Neuronal stem cell (in vitro differentiated cells): ENCODE measurements at regions not wholly inside any gene's neighbourhood (a gene's known extent, or its start where the extent isn't known, plus 50 kb on each side); places are given as distances from the start of the nearest gene placed in this dataset.

Experiments used
- DNase-seq: peaks from one replicate; pipeline ENCODE4 v3.0.0-alpha.2; 2013; ENCODE audit warnings: low spot score
- H2AFZ ChIP-seq: one replicate; pipeline ENCODE4 v1.6.1; 2013; ENCODE audit warnings: mild to moderate bottlenecking, low read length, inconsistent platforms
- H2AK5ac ChIP-seq: 2 replicates; pipeline ENCODE4 v1.6.1; 2013; ENCODE audit warnings: low read depth, mild to moderate bottlenecking, inconsistent platforms, low read length, moderate library complexity, mixed read lengths
- H2BK120ac ChIP-seq: 2 replicates; pipeline ENCODE4 v1.6.1; 2013; ENCODE audit warnings: low read depth, mild to moderate bottlenecking, inconsistent platforms, low read length, moderate library complexity, mixed read lengths
- H2BK12ac ChIP-seq: one replicate; pipeline ENCODE4 v1.6.1; 2013; ENCODE audit warnings: low read length, inconsistent platforms
- H2BK15ac ChIP-seq: 2 replicates; pipeline ENCODE4 v1.6.1; 2013; ENCODE audit warnings: mild to moderate bottlenecking, low read length, inconsistent platforms, mixed read lengths
- H2BK5ac ChIP-seq: one replicate; pipeline ENCODE4 v1.6.1; 2013; ENCODE audit warnings: inconsistent platforms, mild to moderate bottlenecking, low read length, moderate library complexity
- H3K14ac ChIP-seq: one replicate; pipeline ENCODE4 v1.6.1; 2013; ENCODE audit warnings: low read length, inconsistent platforms
- H3K18ac ChIP-seq: 2 replicates; pipeline ENCODE4 v1.6.1; 2013; ENCODE audit warnings: low read length, inconsistent platforms
- H3K23ac ChIP-seq: 2 replicates; pipeline ENCODE4 v1.6.1; 2013; ENCODE audit warnings: low read depth, mild to moderate bottlenecking, mixed read lengths, low read length, inconsistent platforms; ENCODE audit not compliant: poor library complexity
- H3K27ac ChIP-seq: replicated peaks from 3 replicates; pipeline ENCODE4 v1.5.1; 2013; ENCODE audit warnings: low read length, inconsistent platforms
- H3K27me3 ChIP-seq, 3 experiments: 2 replicates each; pipeline ENCODE4 v1.6.1; 2013; ENCODE audit warnings: low read length in 3 of 3, mild to moderate bottlenecking in 2 of 3, inconsistent platforms in 1 of 3, low read depth in 1 of 3, mixed read lengths in 1 of 3, moderate library complexity in 1 of 3; ENCODE audit not compliant: control insufficient read depth in 3 of 3, insufficient read depth in 3 of 3
- H3K36me3 ChIP-seq, 2 donors: replicated peaks in 1 of 2; 2 replicates each; pipeline ENCODE4 v1.6.1; 2013; ENCODE audit warnings: low read length in 2 of 2; ENCODE audit not compliant: control insufficient read depth in 2 of 2, insufficient read depth in 2 of 2
- H3K4ac ChIP-seq: 2 replicates; pipeline ENCODE4 v1.6.1; 2013; ENCODE audit warnings: inconsistent platforms, mild to moderate bottlenecking, low read length, moderate library complexity
- H3K4me1 ChIP-seq, 2 donors: 1 replicate in 1 of 2; 2 replicates in 1 of 2; pipeline ENCODE4 v1.6.1; 2013; ENCODE audit warnings: low read length in 2 of 2, low read depth in 1 of 2; ENCODE audit not compliant: control insufficient read depth in 2 of 2, insufficient read depth in 1 of 2
- H3K4me2 ChIP-seq: one replicate; pipeline ENCODE4 v1.6.1; 2013; ENCODE audit warnings: mild to moderate bottlenecking, low read length, inconsistent platforms; ENCODE audit not compliant: insufficient read depth, poor library complexity, severe bottlenecking
- H3K4me3 ChIP-seq, 2 donors: 2 replicates each; pipeline ENCODE4 v1.5.1; 2013; ENCODE audit warnings: low read length in 2 of 2, mild to moderate bottlenecking in 2 of 2, inconsistent platforms in 1 of 2, moderate library complexity in 1 of 2
- H3K79me1 ChIP-seq: one replicate; pipeline ENCODE4 v1.6.1; 2013; ENCODE audit warnings: low read depth, mild to moderate bottlenecking, inconsistent platforms, low read length, moderate library complexity
- H3K9ac ChIP-seq: one replicate; pipeline ENCODE4 v1.6.1; 2013; ENCODE audit warnings: mild to moderate bottlenecking, low read depth, low read length, inconsistent platforms; ENCODE audit not compliant: poor library complexity
- H3K9me3 ChIP-seq, 2 donors: replicated peaks in 1 of 2; 2 replicates each; pipeline versions ENCODE3 to v1.6.1; 2013; ENCODE audit warnings: low read length in 2 of 2, mild to moderate bottlenecking in 2 of 2, inconsistent platforms in 1 of 2, low read depth in 1 of 2, mixed read lengths in 1 of 2, moderate library complexity in 1 of 2; ENCODE audit not compliant: control insufficient read depth in 2 of 2, insufficient read depth in 1 of 2
- H4K8ac ChIP-seq: one replicate; pipeline ENCODE4 v1.6.1; 2013; ENCODE audit warnings: low read depth, mild to moderate bottlenecking, inconsistent platforms, low read length, moderate library complexity
- H4K91ac ChIP-seq: one replicate; pipeline ENCODE4 v1.6.1; 2013; ENCODE audit warnings: low read length, low read depth, mild to moderate bottlenecking, inconsistent platforms; ENCODE audit not compliant: poor library complexity
- WGBS, 2 donors: extraction: QIAGEN DNeasy Blood & Tissue Kit; methylation state at CpG; one replicate each; pipeline ENCODE4 v1.1.7; 2013; ENCODE audit warnings: missing lambda C conversion rate in 2 of 2, mixed read lengths in 1 of 2; ENCODE audit not compliant: insufficient read length in 2 of 2, insufficient replicate concordance in 1 of 2; ENCODE audit errors: extremely low coverage in 2 of 2; 5-methylcytosine and 5-hydroxymethylcytosine counted together

GRCh38 chr12:97316321-97316720 is 146.3 kb upstream of the RMST start:
- Histone ChIP-seq H2AFZ (no peak overlapping the region), H3K27me3 (no peaks in the 10 kb centered on the region), H2BK15ac (no peak overlapping the region), H3K4me1 (no peaks in the 10 kb centered on the region), H2BK120ac (no peak overlapping the region), H2BK5ac (no peak overlapping the region), H3K4me3 (no peak overlapping the region), H3K79me1 (no peaks in the 10 kb centered on the region), H3K4me2 (no peak overlapping the region), H2AK5ac (no peak overlapping the region), H3K23ac (no peak overlapping the region), H3K9ac (no peak overlapping the region), H3K27ac (no peak overlapping the region), H3K9me3 (peaks cover 0 to 7% of the 10 kb centered on the region in 2 donors), H4K8ac (no peak overlapping the region), H3K4ac (no peak overlapping the region), H3K14ac (no peak overlapping the region), H3K36me3 (no peaks in the 10 kb centered on the region), H2BK12ac (no peak overlapping the region), H4K91ac (no peak overlapping the region), H3K18ac (no peak overlapping the region)
- no peak for DNase-seq
- WGBS, 2 donors, result no CpG with 5 or more reads among the region's 2 CpGs

GRCh38 chr12:97321621-97322020 is 141.0 kb upstream of the RMST start:
- Histone ChIP-seq H2AFZ (peak overlapping the region; percentile 58), H2BK120ac (no peak overlapping the region), H3K4me1 (peaks cover 0 to 6% of the 10 kb centered on the region in 2 donors), H4K91ac (no peak overlapping the region), H2BK5ac (no peak overlapping the region), H2BK15ac (no peak overlapping the region), H3K18ac (no peak overlapping the region), H4K8ac (no peak overlapping the region), H3K4me2 (no peak overlapping the region), H3K9ac (no peak overlapping the region), H2AK5ac (no peak overlapping the region), H3K79me1 (no peaks in the 10 kb centered on the region), H3K27ac (no peak overlapping the region), H3K23ac (no peak overlapping the region), H3K9me3 (no peaks in the 10 kb centered on the region), H3K4ac (no peak overlapping the region), H3K36me3 (no peaks in the 10 kb centered on the region), H3K27me3 (peaks cover 0 to 1% (median 0%) of the 10 kb centered on the region in 3 experiments), H3K14ac (no peak overlapping the region), H2BK12ac (no peak overlapping the region), H3K4me3 (no peak overlapping the region)
- no peak for DNase-seq
- no CpG with 5 or more reads among the region's 4 CpGs for WGBS, 2 donors

GRCh38 chr12:97322388-97322787 is 140.2 kb upstream of the RMST start:
- Histone ChIP-seq H3K36me3 (no peaks in the 10 kb centered on the region), H3K9ac (no peak overlapping the region), H3K23ac (no peak overlapping the region), H3K27me3 (peaks cover 0 to 1% (median 0%) of the 10 kb centered on the region in 3 experiments), H3K4me2 (no peak overlapping the region), H2BK12ac (no peak overlapping the region), H2AK5ac (no peak overlapping the region), H3K27ac (no peak overlapping the region), H3K79me1 (no peaks in the 10 kb centered on the region), H4K8ac (no peak overlapping the region), H2BK5ac (no peak overlapping the region), H3K14ac (no peak overlapping the region), H2BK120ac (no peak overlapping the region), H2BK15ac (no peak overlapping the region), H3K18ac (no peak overlapping the region), H4K91ac (no peak overlapping the region), H3K4ac (no peak overlapping the region), H3K4me1 (peaks cover 0 to 6% of the 10 kb centered on the region in 2 donors), H3K4me3 (no peak overlapping the region), H3K9me3 (no peaks in the 10 kb centered on the region), H2AFZ (peak overlapping the region; percentile 58)
- no peak for DNase-seq
- no CpG with 5 or more reads among the region's 4 CpGs for WGBS, 2 donors

GRCh38 chr12:97323154-97323553 is 139.4 kb upstream of the RMST start:
- Histone ChIP-seq H3K79me1 (no peaks in the 10 kb centered on the region), H2AFZ (no peak overlapping the region), H3K4me3 (no peak overlapping the region), H2BK15ac (no peak overlapping the region), H3K4me1 (peaks cover 0 to 6% of the 10 kb centered on the region in 2 donors), H2BK12ac (no peak overlapping the region), H4K91ac (no peak overlapping the region), H4K8ac (no peak overlapping the region), H3K18ac (no peak overlapping the region), H3K27me3 (peaks cover 0 to 1% (median 0%) of the 10 kb centered on the region in 3 experiments), H3K4me2 (no peak overlapping the region), H3K9ac (no peak overlapping the region), H2BK5ac (no peak overlapping the region), H2BK120ac (no peak overlapping the region), H2AK5ac (no peak overlapping the region), H3K4ac (no peak overlapping the region), H3K27ac (no peak overlapping the region), H3K9me3 (no peaks in the 10 kb centered on the region), H3K23ac (no peak overlapping the region), H3K36me3 (no peaks in the 10 kb centered on the region), H3K14ac (no peak overlapping the region)
- no peak for DNase-seq
- no CpG with 5 or more reads among the region's 4 CpGs for WGBS, 2 donors
